PC-9 (cell line): ENCODE measurements at regions not wholly inside any gene's neighbourhood (a gene's known extent, or its start where the extent isn't known, plus 50 kb on each side); places are given as distances from the start of the nearest gene placed in this dataset.

Source experiments
- BruUV-seq: library from RNA; stranded (reverse); fragments of 400-500 nt; replicated peaks from 2 replicates; lab custom pipeline; 2021; lab: Mats Ljungman, UMichigan
- CTCF ChIA-PET: fragments of 300-600 bp; sonication (Branson Sonifier 250); formaldehyde crosslinking; loops from one replicate; lab custom pipeline; 2022; ENCODE audit warnings: antibody characterized with exemption; lab: Charles Lee
- POLR2A ChIA-PET: fragments of 300-600 bp; sonication (Branson Sonifier 250); formaldehyde crosslinking; loops from one replicate; lab custom pipeline; 2022; ENCODE audit warnings: antibody characterized with exemption; ENCODE audit not compliant: unreplicated experiment; lab: Charles Lee
- DNase-seq, 2 experiments: peaks; one replicate each; pipeline versions ENCODE4 v3.0.0 to v3.0.0-alpha.2; 2015 to 2022; ENCODE audit warnings: mixed read lengths in 1 of 2
- H2AFZ ChIP-seq: fragments of 200-600 bp; sonication (generic); 2 replicates; pipeline ENCODE4 v1.8.1; 2017; ENCODE audit warnings: antibody characterized with exemption
- H3F3A ChIP-seq: fragments of 200-600 bp; sonication (generic); 2 replicates; pipeline ENCODE4 v1.8.1; 2017; ENCODE audit warnings: antibody characterized with exemption, mild to moderate bottlenecking, low read depth; ENCODE audit not compliant: insufficient read depth
- H3K27ac ChIP-seq: fragments of 200-600 bp; sonication (generic); 2 replicates; pipeline ENCODE4 v1.6.1; 2016; ENCODE audit warnings: mixed run types
- H3K27me3 ChIP-seq: fragments of 200-600 bp; sonication (generic); 2 replicates; pipeline ENCODE4 v1.6.1; 2016; ENCODE audit warnings: low read depth, mixed run types; ENCODE audit not compliant: insufficient read depth
- H3K36me3 ChIP-seq: fragments of 200-600 bp; sonication (generic); 2 replicates; pipeline ENCODE4 v1.6.1; 2016; ENCODE audit warnings: low read depth, mixed run types
- H3K4me1 ChIP-seq: fragments of 200-600 bp; sonication (generic); replicated peaks from 2 replicates; pipeline ENCODE4 v1.6.1; 2016; ENCODE audit warnings: mixed run types; ENCODE audit not compliant: insufficient read depth
- H3K4me2 ChIP-seq: fragments of 200-600 bp; sonication (generic); 2 replicates; pipeline ENCODE4 v1.6.1; 2017; ENCODE audit warnings: mixed run types
- H3K4me3 ChIP-seq: fragments of 200-600 bp; sonication (generic); 2 replicates; pipeline ENCODE4 v1.6.1; 2016; ENCODE audit warnings: mixed run types
- H3K79me2 ChIP-seq: fragments of 200-600 bp; sonication (generic); 2 replicates; pipeline ENCODE4 v1.6.1; 2017; ENCODE audit warnings: low read depth, mixed run types
- H3K9me2 ChIP-seq: fragments of 200-600 bp; sonication (generic); 2 replicates; pipeline ENCODE4 v1.8.1; 2017; ENCODE audit warnings: mild to moderate bottlenecking; ENCODE audit not compliant: insufficient read depth
- H3K9me3 ChIP-seq: fragments of 200-600 bp; sonication (generic); 2 replicates; pipeline ENCODE4 v1.8.1; 2016; ENCODE audit warnings: low read depth; ENCODE audit not compliant: insufficient read depth
- H4K20me1 ChIP-seq: fragments of 200-600 bp; sonication (generic); 2 replicates; pipeline ENCODE4 v1.8.1; 2017; ENCODE audit not compliant: insufficient read depth
- EZH2 ChIP-seq: fragments of 200-600 bp; sonication (generic); IDR thresholded peaks from 2 replicates; pipeline ENCODE4 v1.8.0; 2017; ENCODE audit warnings: antibody characterized with exemption, low read depth
- intact Hi-C: fragments of 100-400 bp; cut with micrococcal nuclease; formaldehyde crosslinking; loops from one replicate; pipeline ENCODE4 v1.10.0; 2022; ENCODE audit not compliant: unreplicated experiment
- TF ChIP-seq, protein P1 (sequence below): fragments of 200-600 bp; sonication (generic); conservative IDR thresholded peaks from 2 replicates; pipeline ENCODE4 v1.6.1; 2017; ENCODE audit warnings: mixed run types, antibody characterized with exemption, mild to moderate bottlenecking, moderate library complexity

DNA sequence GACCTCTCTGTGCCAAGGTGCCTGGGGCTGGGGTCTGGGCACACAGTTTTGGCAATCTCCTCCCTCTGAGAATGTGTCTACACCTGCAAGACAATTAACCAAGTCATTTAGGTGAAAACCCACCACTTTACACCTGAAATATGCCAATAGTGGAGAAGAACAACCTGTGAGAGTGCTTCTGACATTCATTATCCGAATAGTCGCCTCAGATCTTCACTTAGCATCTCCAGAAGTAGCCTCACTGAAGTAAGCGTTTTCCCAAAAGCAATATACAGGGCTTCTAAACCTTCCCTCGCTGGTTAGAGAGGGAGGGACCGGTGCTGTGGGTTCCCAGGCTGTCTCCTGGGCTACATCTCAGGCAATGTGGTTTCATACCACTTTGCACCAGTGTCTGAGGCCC, 173.5 kb downstream of the DDX1 start:
- H3K4me3 ChIP-seq = no peak overlapping the region
- TF ChIP-seq, protein P1, sequence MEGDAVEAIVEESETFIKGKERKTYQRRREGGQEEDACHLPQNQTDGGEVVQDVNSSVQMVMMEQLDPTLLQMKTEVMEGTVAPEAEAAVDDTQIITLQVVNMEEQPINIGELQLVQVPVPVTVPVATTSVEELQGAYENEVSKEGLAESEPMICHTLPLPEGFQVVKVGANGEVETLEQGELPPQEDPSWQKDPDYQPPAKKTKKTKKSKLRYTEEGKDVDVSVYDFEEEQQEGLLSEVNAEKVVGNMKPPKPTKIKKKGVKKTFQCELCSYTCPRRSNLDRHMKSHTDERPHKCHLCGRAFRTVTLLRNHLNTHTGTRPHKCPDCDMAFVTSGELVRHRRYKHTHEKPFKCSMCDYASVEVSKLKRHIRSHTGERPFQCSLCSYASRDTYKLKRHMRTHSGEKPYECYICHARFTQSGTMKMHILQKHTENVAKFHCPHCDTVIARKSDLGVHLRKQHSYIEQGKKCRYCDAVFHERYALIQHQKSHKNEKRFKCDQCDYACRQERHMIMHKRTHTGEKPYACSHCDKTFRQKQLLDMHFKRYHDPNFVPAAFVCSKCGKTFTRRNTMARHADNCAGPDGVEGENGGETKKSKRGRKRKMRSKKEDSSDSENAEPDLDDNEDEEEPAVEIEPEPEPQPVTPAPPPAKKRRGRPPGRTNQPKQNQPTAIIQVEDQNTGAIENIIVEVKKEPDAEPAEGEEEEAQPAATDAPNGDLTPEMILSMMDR = no peak
- no peak for TF ChIP-seq EZH2
- no peak overlapping the region for H3K27ac ChIP-seq
- POLR2A ChIA-PET = no interaction called here
- H3K4me1 ChIP-seq = no peaks in the 10 kb centered on the region
- no peak for DNase-seq
- intact Hi-C loops = no loop called here
- no peaks in the 10 kb centered on the region for H3F3A ChIP-seq
- no peaks in the 10 kb centered on the region for H3K9me3 ChIP-seq
- no peaks in the 10 kb centered on the region for H3K9me2 ChIP-seq
- H3K4me2 ChIP-seq = no peak overlapping the region
- H3K27me3 ChIP-seq = peaks cover 99% of the 10 kb centered on the region
- no TSS peak for BruUV-seq
- H4K20me1 ChIP-seq = no peaks in the 10 kb centered on the region
- CTCF ChIA-PET = no interaction called here
- H2AFZ ChIP-seq = no peak overlapping the region
- no peaks in the 10 kb centered on the region for H3K36me3 ChIP-seq
- no peaks in the 10 kb centered on the region for H3K79me2 ChIP-seq

DNA sequence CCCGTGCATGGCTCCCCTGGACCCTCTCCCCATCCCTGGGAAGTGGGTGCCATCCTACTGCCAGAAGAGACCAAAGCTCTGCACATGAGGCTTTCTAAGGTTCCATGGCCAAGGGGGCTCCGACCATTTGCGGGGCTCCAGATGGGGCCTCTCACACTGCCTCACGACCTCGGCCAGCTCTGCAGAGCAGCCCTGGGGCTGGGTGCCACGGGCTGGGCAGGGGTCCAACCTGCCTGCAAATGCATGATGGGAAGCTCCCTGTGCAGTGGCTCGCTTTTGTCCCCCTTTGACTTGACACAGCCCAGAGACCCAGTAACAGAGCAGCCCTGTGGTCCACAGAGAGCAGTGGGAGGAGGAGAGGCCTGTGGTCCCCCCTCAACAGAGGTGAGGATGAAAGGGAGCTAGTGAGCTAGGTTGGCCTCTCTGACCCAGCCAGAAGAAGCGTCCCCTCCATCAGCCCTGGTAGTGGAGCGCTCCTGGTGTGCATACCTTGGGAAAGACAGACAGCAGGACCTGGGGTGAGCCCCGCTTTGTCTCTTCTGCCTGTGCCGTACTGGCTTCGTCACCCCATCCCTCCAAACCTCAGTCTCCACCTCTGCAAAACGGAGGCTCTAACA, 174.1 kb downstream of the DDX1 start:
- no peak for DNase-seq
- H3F3A ChIP-seq = no peaks in the 10 kb centered on the region
- no TSS peak for BruUV-seq
- no peaks in the 10 kb centered on the region for H3K4me1 ChIP-seq
- no peaks in the 10 kb centered on the region for H3K9me2 ChIP-seq
- intact Hi-C loops = no loop called here
- H3K79me2 ChIP-seq = no peaks in the 10 kb centered on the region
- POLR2A ChIA-PET = no interaction called here
- H3K4me3 ChIP-seq = no peak overlapping the region
- H3K4me2 ChIP-seq = no peak overlapping the region
- no peaks in the 10 kb centered on the region for H3K36me3 ChIP-seq
- H4K20me1 ChIP-seq = no peaks in the 10 kb centered on the region
- no peak overlapping the region for H3K27ac ChIP-seq
- CTCF ChIA-PET = no interaction called here
- no peak overlapping the region for H2AFZ ChIP-seq
- TF ChIP-seq EZH2 = no peak
- TF ChIP-seq, protein P1 = no peak
- peaks cover 99% of the 10 kb centered on the region for H3K27me3 ChIP-seq
- no peaks in the 10 kb centered on the region for H3K9me3 ChIP-seq

GRCh38 chr2:15766303-15766861, 174.0 kb upstream of the MYCN start:
- no peak for TF ChIP-seq EZH2
- TF ChIP-seq, protein P1 = no peak
- DNase-seq = no peak
- intact Hi-C loops = no loop called here
- POLR2A ChIA-PET = no interaction called here
- Histone ChIP-seq H3K36me3 (no peaks in the 10 kb centered on the region), H3K9me3 (no peaks in the 10 kb centered on the region), H3K9me2 (no peaks in the 10 kb centered on the region), H3K79me2 (no peaks in the 10 kb centered on the region), H3K4me1 (no peaks in the 10 kb centered on the region), H2AFZ (no peak overlapping the region), H3K27me3 (peaks cover 99% of the 10 kb centered on the region), H3K4me3 (no peak overlapping the region), H3K27ac (no peak overlapping the region), H4K20me1 (no peaks in the 10 kb centered on the region), H3K4me2 (no peak overlapping the region), H3F3A (no peaks in the 10 kb centered on the region)
- CTCF ChIA-PET = no interaction called here
- no TSS peak for BruUV-seq
